ENCODE measurements at regions not wholly inside any gene's neighbourhood (a gene's known extent, or its start where the extent isn't known, plus 50 kb on each side); places are given as distances from the start of the nearest gene placed in this dataset.

- TF ChIP-seq FOXM1 (IDR thresholded peaks at IDR 0.05; ENCODE audit: borderline replicate concordance) (no peak), FOXA1 (IDR thresholded peaks at IDR 0.05) (no peak), BHLHE40 (IDR thresholded peaks at IDR 0.05; ENCODE audit: borderline replicate concordance) (no peak), SP1 (IDR thresholded peaks at IDR 0.05) (no peak), TARDBP (IDR thresholded peaks at IDR 0.05) (no peak), ARNT (IDR thresholded peaks at IDR 0.05) (no peak)
Measured at GRCh38 chr6:146908786-146909185, 295.4 kb upstream of the STXBP5 start.

All from HEK293T (cell line).